HG03469 (cell line): ENCODE measurements at regions not wholly inside any gene's neighbourhood (a gene's known extent, or its start where the extent isn't known, plus 50 kb on each side); places are given as distances from the start of the nearest gene placed in this dataset.
A peak's percentile ranks its signal among the peaks of the same experiment; 100 is the strongest.

Source experiments
- ATAC-seq: cut with Tn5 transposase; IDR thresholded peaks from one replicate; pipeline ENCODE4 v1.9.1; 2021; ENCODE audit warnings: mild to moderate bottlenecking, moderate library complexity, moderate number of reproducible peaks; ENCODE audit not compliant: unreplicated experiment

GRCh38 chr10:90378524-90379076 lies 479.2 kb downstream of the HTR7 start:
- ATAC-seq = no peak

GRCh38 chr10:90381468-90381867 lies 476.4 kb downstream of the HTR7 start:
- ATAC-seq = no peak

GRCh38 chr10:90389876-90390275 lies 468.0 kb downstream of the HTR7 start:
- ATAC-seq = no peak

GRCh38 chr10:90394311-90394710 lies 463.5 kb downstream of the HTR7 start:
- ATAC-seq = no peak

GRCh38 chr10:90396721-90397120 lies 461.1 kb downstream of the HTR7 start:
- no peak for ATAC-seq

GRCh38 chr10:90398566-90398965 lies 459.3 kb downstream of the HTR7 start:
- no peak for ATAC-seq

- no peak for ATAC-seq
Measured at GRCh38 chr10:90399782-90400181, 458.1 kb downstream of the HTR7 start.

GRCh38 chr10:90403211-90404000 lies 454.4 kb downstream of the HTR7 start:
- ATAC-seq = no peak

- ATAC-seq = no peak
Measured at GRCh38 chr10:90407131-90407530, 450.7 kb downstream of the HTR7 start.

GRCh38 chr10:90407851-90408250 lies 450.0 kb downstream of the HTR7 start:
- ATAC-seq = no peak

GRCh38 chr10:90412582-90412981 lies 445.3 kb downstream of the HTR7 start:
- ATAC-seq = no peak

GRCh38 chr10:90413196-90413595 lies 444.6 kb downstream of the HTR7 start:
- ATAC-seq = no peak

- no peak for ATAC-seq
Measured at GRCh38 chr10:90414926-90415325, 442.9 kb downstream of the HTR7 start.

GRCh38 chr10:90417029-90417428 lies 440.8 kb downstream of the HTR7 start:
- ATAC-seq = no peak

GRCh38 chr10:90417476-90418210 lies 440.2 kb downstream of the HTR7 start:
- no peak for ATAC-seq

GRCh38 chr10:90418869-90419652 lies 438.8 kb downstream of the HTR7 start:
- no peak for ATAC-seq

- ATAC-seq = peak; percentile 71
Measured at GRCh38 chr10:90420637-90421318, 437.1 kb downstream of the HTR7 start.

GRCh38 chr10:90421874-90422273 lies 436.0 kb downstream of the HTR7 start:
- ATAC-seq = no peak

GRCh38 chr10:90424730-90425129 lies 433.1 kb downstream of the HTR7 start:
- no peak for ATAC-seq

GRCh38 chr10:90430186-90430585 lies 427.7 kb downstream of the HTR7 start:
- ATAC-seq = no peak

GRCh38 chr10:90432866-90433265 lies 425.0 kb downstream of the HTR7 start:
- ATAC-seq = no peak
